ENCODE measurements at regions not wholly inside any gene's neighbourhood (a gene's known extent, or its start where the extent isn't known, plus 50 kb on each side); places are given as distances from the start of the nearest gene placed in this dataset.

- no peak for TF ChIP-seq DIDO1 (tag; IDR thresholded peaks at IDR 0.05; ENCODE audit: low read depth)
- no peak for TF ChIP-seq ZNF274 (IDR thresholded peaks at IDR 0.05; ENCODE audit: borderline replicate concordance, low read depth, low read length)
- no peak for TF ChIP-seq ATF6 (CRISPR knock-in tag; IDR thresholded peaks at IDR 0.05)
- TF ChIP-seq EZH2 (IDR thresholded peaks at IDR 0.05; ENCODE audit: borderline replicate concordance, low read depth, low read length) = no peak
- no peak for TF ChIP-seq EP300 (IDR thresholded peaks at IDR 0.05; ENCODE audit: low read length)
Measured at GRCh38 chr9:18261181-18261580, 212.8 kb upstream of the ADAMTSL1 start.

All from K562 (cell line).